Left ventricle myocardium inferior (tissue), 1 donor: ENCODE measurements at regions not wholly inside any gene's neighbourhood (a gene's known extent, or its start where the extent isn't known, plus 50 kb on each side); places are given as distances from the start of the nearest gene placed in this dataset.

Experiments used
- DNase-seq: peaks from one replicate; pipeline ENCODE4 v3.0.0-alpha.2; 2020
- H3K27ac ChIP-seq: fragments of 200-600 bp; replicated peaks from 2 replicates; pipeline ENCODE4 v1.8.0; 2021
- H3K27me3 ChIP-seq: fragments of 200-600 bp; 2 replicates; pipeline ENCODE4 v1.8.0; 2021; ENCODE audit warnings: low read depth
- H3K36me3 ChIP-seq: fragments of 200-600 bp; 2 replicates; pipeline ENCODE4 v1.8.0; 2021
- H3K4me1 ChIP-seq: fragments of 200-600 bp; 2 replicates; pipeline ENCODE4 v1.8.0; 2021
- H3K4me3 ChIP-seq: fragments of 200-600 bp; 2 replicates; pipeline ENCODE4 v1.8.0; 2021; ENCODE audit warnings: mild to moderate bottlenecking, moderate library complexity
- H3K9me3 ChIP-seq: fragments of 200-600 bp; replicated peaks from 2 replicates; pipeline ENCODE4 v1.8.0; 2021
- CTCF ChIP-seq: fragments of 200-600 bp; IDR thresholded peaks from 2 replicates; pipeline ENCODE4 v1.8.0; 2021; ENCODE audit warnings: antibody characterized with exemption, mild to moderate bottlenecking, borderline replicate concordance
- intact Hi-C: fragments of 100-400 bp; cut with micrococcal nuclease; formaldehyde crosslinking; loops from one replicate; pipeline ENCODE4 v1.11.0; 2022
- donor health status: DM: no; HTN: yes; CAD: no; lungs with severe emphysema.

- no peaks in the 10 kb centered on the region for H3K4me1 ChIP-seq
- no peak overlapping the region for H3K4me3 ChIP-seq
- no peaks in the 10 kb centered on the region for H3K9me3 ChIP-seq
- intact Hi-C loops: no loop called here
- H3K27me3 ChIP-seq: no peaks in the 10 kb centered on the region
- H3K36me3 ChIP-seq: no peaks in the 10 kb centered on the region
- H3K27ac ChIP-seq: no peak overlapping the region
- no peak for DNase-seq
- no peak for TF ChIP-seq CTCF
These were observed 683.4 kb downstream of the SLC16A7 start for GRCh38 chr12:60279221-60279620.

GRCh38 chr12:60281522-60281921, 685.7 kb downstream of the SLC16A7 start:
- H3K36me3 ChIP-seq: no peaks in the 10 kb centered on the region
- DNase-seq: no peak
- H3K4me3 ChIP-seq: no peak overlapping the region
- H3K9me3 ChIP-seq: no peaks in the 10 kb centered on the region
- H3K27me3 ChIP-seq: no peaks in the 10 kb centered on the region
- no peak overlapping the region for H3K27ac ChIP-seq
- H3K4me1 ChIP-seq: no peaks in the 10 kb centered on the region
- intact Hi-C loops: no loop called here
- TF ChIP-seq CTCF: no peak

- intact Hi-C loops: no loop called here
- no peaks in the 10 kb centered on the region for H3K36me3 ChIP-seq
- no peak overlapping the region for H3K27ac ChIP-seq
- H3K9me3 ChIP-seq: peaks cover 23% of the 10 kb centered on the region
- DNase-seq: no peak
- H3K4me1 ChIP-seq: no peaks in the 10 kb centered on the region
- H3K4me3 ChIP-seq: no peak overlapping the region
- no peak for TF ChIP-seq CTCF
- no peaks in the 10 kb centered on the region for H3K27me3 ChIP-seq
These were observed 694.7 kb downstream of the SLC16A7 start for GRCh38 chr12:60290532-60290931.

GRCh38 chr12:60308366-60308991, 712.6 kb downstream of the SLC16A7 start:
- H3K27me3 ChIP-seq: no peaks in the 10 kb centered on the region
- no peak for DNase-seq
- H3K4me1 ChIP-seq: no peaks in the 10 kb centered on the region
- H3K36me3 ChIP-seq: no peaks in the 10 kb centered on the region
- H3K27ac ChIP-seq: no peak overlapping the region
- H3K9me3 ChIP-seq: no peaks in the 10 kb centered on the region
- intact Hi-C loops: no loop called here
- no peak overlapping the region for H3K4me3 ChIP-seq
- no peak for TF ChIP-seq CTCF

- no peaks in the 10 kb centered on the region for H3K9me3 ChIP-seq
- TF ChIP-seq CTCF: no peak
- H3K4me3 ChIP-seq: no peak overlapping the region
- no peaks in the 10 kb centered on the region for H3K4me1 ChIP-seq
- no peak overlapping the region for H3K27ac ChIP-seq
- intact Hi-C loops: no loop called here
- no peaks in the 10 kb centered on the region for H3K36me3 ChIP-seq
- no peak for DNase-seq
- H3K27me3 ChIP-seq: no peaks in the 10 kb centered on the region
These were observed 716.1 kb downstream of the SLC16A7 start for GRCh38 chr12:60311940-60312339.

- H3K27ac ChIP-seq: no peak overlapping the region
These were observed 721.5 kb downstream of the SLC16A7 start for GRCh38 chr12:60317361-60317760.

More at GRCh38 chr12:60317361-60317760, 721.5 kb downstream of the SLC16A7 start:
- no peak overlapping the region for H3K4me3 ChIP-seq
- no peak for DNase-seq
- no peak for TF ChIP-seq CTCF
- intact Hi-C loops: no loop called here
- H3K27me3 ChIP-seq: no peaks in the 10 kb centered on the region
- H3K36me3 ChIP-seq: no peaks in the 10 kb centered on the region
- no peaks in the 10 kb centered on the region for H3K9me3 ChIP-seq
- H3K4me1 ChIP-seq: no peaks in the 10 kb centered on the region
